HG03439 (cell line): ENCODE measurements at regions not wholly inside any gene's neighbourhood (a gene's known extent, or its start where the extent isn't known, plus 50 kb on each side); places are given as distances from the start of the nearest gene placed in this dataset.
"Not testable (repeated sequence)": the region's sequence is repeated elsewhere in the genome, so short reads cannot be mapped to it uniquely, and the experiment has no call there.

ENCODE experiments used
- ATAC-seq: cut with Tn5 transposase; IDR thresholded peaks from one replicate; pipeline ENCODE4 v1.9.1; 2021; ENCODE audit warnings: mild to moderate bottlenecking, moderate library complexity; ENCODE audit not compliant: unreplicated experiment

- no peak for ATAC-seq
These were observed 827.7 kb upstream of the BRINP3 start for GRCh38 chr1:191305370-191305769.

- no peak for ATAC-seq
These were observed 829.3 kb upstream of the BRINP3 start for GRCh38 chr1:191306916-191307315.

- ATAC-seq: no peak
These were observed 838.2 kb upstream of the RGS18 start for GRCh38 chr1:191320062-191320461.

GRCh38 chr1:191327868-191328267 lies 830.4 kb upstream of the RGS18 start:
- ATAC-seq: no peak

- no peak for ATAC-seq
These were observed 814.4 kb upstream of the RGS18 start for GRCh38 chr1:191343816-191344215.

- no peak for ATAC-seq
These were observed 811.9 kb upstream of the RGS18 start for GRCh38 chr1:191346381-191346780.

- no peak for ATAC-seq
These were observed 809.9 kb upstream of the RGS18 start for GRCh38 chr1:191348328-191348727.

GRCh38 chr1:191350938-191351337 lies 807.3 kb upstream of the RGS18 start:
- ATAC-seq: no peak

GRCh38 chr1:191358724-191359123 lies 799.5 kb upstream of the RGS18 start:
- no peak for ATAC-seq

- ATAC-seq: no peak
These were observed 791.6 kb upstream of the RGS18 start for GRCh38 chr1:191366686-191367085.

- no peak for ATAC-seq
These were observed 789.2 kb upstream of the RGS18 start for GRCh38 chr1:191368891-191369654.

- no peak for ATAC-seq
These were observed 786.6 kb upstream of the RGS18 start for GRCh38 chr1:191371626-191372025.

GRCh38 chr1:191388283-191388682 lies 770.0 kb upstream of the RGS18 start:
- no peak for ATAC-seq

GRCh38 chr1:191396622-191397021 lies 761.6 kb upstream of the RGS18 start:
- ATAC-seq: no peak

GRCh38 chr1:191398551-191398950 lies 759.7 kb upstream of the RGS18 start:
- ATAC-seq: no peak

GRCh38 chr1:191405417-191405816 lies 752.8 kb upstream of the RGS18 start:
- ATAC-seq: no peak

GRCh38 chr1:191414981-191415640 lies 743.2 kb upstream of the RGS18 start:
- ATAC-seq: no peak

GRCh38 chr1:191419842-191420241 lies 738.4 kb upstream of the RGS18 start:
- ATAC-seq: no peak

GRCh38 chr1:191427593-191427992 lies 730.7 kb upstream of the RGS18 start:
- no peak for ATAC-seq

GRCh38 chr1:191432817-191433216 lies 725.4 kb upstream of the RGS18 start:
- ATAC-seq: no peak

- no peak for ATAC-seq
These were observed 719.3 kb upstream of the RGS18 start for GRCh38 chr1:191438979-191439378.

GRCh38 chr1:191448279-191448678 lies 710.0 kb upstream of the RGS18 start:
- not testable (repeated sequence) for ATAC-seq

GRCh38 chr1:191452586-191452985 lies 705.7 kb upstream of the RGS18 start:
- ATAC-seq: no peak
